GM19023 (cell line): ENCODE measurements at regions not wholly inside any gene's neighbourhood (a gene's known extent, or its start where the extent isn't known, plus 50 kb on each side); places are given as distances from the start of the nearest gene placed in this dataset.

Source experiments
- ATAC-seq: cut with Tn5 transposase; IDR thresholded peaks from one replicate; pipeline ENCODE4 v1.9.1; 2021; ENCODE audit warnings: mild to moderate bottlenecking, moderate library complexity; ENCODE audit not compliant: unreplicated experiment

GRCh38 chr1:58908561-58909560 lies 125.0 kb upstream of the JUN start:
- no peak for ATAC-seq

- ATAC-seq: no peak
Observed at GRCh38 chr1:58909914-58910681, 126.3 kb upstream of the JUN start.

- no peak for ATAC-seq
Observed at GRCh38 chr1:58911841-58912499, 128.1 kb upstream of the JUN start.

- ATAC-seq: no peak
Observed at GRCh38 chr1:58914925-58915324, 131.1 kb upstream of the JUN start.

GRCh38 chr1:58917436-58917835 lies 133.6 kb upstream of the JUN start:
- ATAC-seq: no peak

DNA sequence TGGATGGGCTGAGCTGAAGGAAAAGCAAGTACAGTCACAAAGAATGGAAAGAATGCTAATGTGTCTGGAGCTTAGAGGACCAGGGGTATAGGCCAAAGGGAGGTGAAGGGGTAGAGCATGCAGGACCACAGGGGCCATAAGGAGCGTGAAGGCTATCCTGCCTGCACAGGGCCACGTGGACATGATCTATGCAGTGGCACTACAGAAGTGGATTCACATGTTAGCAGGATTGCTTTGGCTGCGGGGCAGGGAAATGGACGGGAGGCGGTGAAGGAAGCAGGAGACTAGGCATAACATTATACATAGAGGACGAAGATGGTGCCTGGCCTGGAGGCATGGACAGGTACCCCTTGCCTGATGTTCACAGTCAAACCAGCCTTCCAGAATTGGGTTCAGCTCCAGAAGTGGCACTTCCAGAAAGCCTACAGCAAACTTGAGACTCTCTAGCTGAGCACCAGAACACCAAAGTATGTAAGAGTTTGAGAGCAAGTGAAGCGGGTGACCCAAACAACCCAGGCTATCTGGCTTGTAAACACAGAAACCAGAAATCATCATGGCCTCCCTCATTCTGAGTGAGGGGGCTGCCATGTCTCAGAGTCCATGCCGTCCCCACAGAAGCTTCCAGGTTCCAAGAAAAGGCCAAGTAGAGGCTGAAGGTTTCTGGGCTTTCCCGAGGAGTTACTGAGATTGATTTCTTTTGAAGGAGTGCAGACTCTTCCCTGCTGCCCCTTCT lies 135.5 kb upstream of the JUN start:
- ATAC-seq: no peak

- no peak for ATAC-seq
Observed at GRCh38 chr1:58919959-58920321, 136.1 kb upstream of the JUN start.

- no peak for ATAC-seq
Observed at GRCh38 chr1:58921342-58921741, 137.5 kb upstream of the JUN start.

- no peak for ATAC-seq
Observed at GRCh38 chr1:58921751-58922150, 137.9 kb upstream of the JUN start.

DNA sequence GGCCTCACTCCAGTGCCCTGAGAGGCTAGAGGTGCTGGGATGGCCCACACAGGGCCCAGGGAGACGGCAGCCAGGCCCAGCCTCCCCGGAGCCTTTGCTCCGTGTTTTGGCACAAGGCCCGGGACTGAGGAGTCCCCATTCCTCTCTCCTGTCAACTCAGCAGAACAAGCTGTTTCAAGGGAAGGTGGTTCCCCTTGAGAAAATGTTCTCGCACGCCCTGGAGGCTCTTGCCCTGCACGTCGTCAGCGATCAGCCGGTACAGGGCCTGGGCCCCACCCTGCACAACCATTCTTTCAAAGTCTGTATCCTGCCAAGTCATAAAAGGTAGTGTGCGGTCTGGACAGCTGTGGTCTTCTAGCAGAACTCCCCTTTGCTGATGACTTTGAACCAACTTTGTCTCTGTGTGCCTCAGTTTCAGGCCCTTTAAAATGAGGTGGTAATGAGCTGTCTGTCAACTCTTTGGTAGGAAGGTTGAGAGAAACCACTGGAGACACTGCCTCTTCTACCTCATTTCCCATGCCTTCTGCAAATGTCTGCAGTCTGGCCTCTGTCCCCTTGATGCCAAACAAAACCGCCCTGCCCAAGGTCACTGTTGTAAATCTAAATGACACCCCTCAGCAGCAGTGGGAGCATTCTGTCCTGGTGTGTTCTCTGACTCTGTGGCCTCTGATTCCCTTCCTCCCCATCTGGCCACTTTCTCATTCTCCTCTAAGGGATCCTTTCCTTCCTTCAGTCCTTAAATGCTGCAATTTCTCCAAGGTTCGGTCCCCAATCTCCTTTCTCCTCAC lies 138.6 kb upstream of the JUN start:
- peak; percentile 96 for ATAC-seq

DNA sequence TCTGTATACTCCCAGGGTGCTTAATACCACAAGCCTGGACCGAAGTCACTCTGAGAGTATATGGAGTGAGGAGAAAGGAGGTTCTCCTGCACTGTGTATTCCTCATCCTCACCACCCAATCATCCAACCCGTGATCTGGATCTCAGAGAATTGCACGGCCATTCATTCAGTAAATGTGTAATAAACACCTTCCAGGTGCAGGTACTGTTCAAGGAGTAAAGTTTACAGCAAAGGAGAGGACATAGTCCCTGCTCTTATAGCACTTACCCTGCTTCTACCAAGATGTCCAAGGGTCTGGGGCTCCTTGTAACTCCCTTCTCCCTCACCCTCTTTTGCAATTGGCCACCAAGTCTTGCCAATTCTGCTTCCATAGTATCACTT lies 139.2 kb upstream of the JUN start:
- no peak for ATAC-seq

DNA sequence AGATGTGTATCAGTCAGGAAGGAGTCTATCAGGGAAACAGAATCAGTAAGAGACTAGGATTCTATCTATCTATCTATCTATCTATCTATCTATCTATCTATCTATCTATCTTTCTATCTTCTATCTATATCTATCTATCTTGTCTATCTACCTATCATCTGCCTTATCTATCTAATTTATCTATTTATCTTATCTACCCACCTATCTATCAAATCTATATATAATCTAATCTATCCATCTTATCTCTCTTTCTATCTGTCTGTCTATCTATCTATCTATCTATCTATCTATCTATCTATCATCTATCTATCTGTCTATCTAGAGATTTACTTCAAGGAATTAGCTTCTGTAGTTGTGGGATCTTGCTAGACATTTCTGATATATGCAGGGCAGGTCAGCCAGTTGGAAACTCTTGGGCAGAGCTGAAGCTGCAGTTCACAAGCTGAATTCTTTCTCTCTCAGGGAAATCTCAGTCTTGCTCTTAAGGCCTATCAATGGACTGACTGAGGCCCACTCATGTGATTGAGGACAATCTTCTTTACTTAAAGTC lies 140.2 kb upstream of the JUN start:
- no peak for ATAC-seq

DNA sequence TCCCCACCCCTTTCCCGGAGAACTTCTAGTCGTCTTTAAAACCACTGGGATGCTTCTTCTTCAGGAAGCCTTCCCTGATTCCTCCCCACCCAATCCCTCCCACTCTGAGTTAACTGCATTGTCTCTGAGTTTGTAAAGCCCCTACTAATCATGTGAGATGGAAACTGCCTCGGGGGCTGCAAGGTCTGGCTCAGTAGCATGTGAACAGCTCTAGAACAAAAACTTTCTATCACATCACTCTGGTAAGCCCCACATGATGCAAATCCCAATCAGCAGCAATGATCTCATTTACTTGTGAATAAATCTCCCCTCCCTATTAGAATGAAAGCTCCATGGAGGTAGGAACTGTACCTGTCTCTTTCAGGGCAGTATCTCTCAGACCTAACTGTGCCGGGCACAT lies 141.0 kb upstream of the JUN start:
- no peak for ATAC-seq

- no peak for ATAC-seq
Observed at GRCh38 chr1:58925247-58925646, 141.4 kb upstream of the JUN start.

DNA sequence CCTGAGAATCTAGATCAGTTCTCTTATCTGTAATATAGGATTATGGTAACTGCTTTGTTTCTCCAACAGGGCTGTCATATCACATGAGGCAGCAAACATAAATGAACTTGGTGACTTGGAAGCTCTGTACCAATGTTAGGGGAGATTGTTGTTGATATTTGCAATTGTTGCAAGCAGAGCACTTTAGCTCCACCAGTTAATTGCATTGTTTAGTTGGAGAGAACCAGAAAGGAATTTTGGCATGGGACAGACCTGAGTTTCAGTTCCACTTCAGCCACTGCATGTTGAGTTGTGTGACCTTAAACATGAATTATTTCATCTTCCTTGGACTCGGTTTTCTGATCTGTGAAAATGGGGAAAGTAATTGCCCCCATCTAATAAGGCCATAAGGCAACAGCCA lies 142.3 kb upstream of the JUN start:
- no peak for ATAC-seq

GRCh38 chr1:58927041-58927721 lies 143.3 kb upstream of the JUN start:
- no peak for ATAC-seq

- no peak for ATAC-seq
Observed at GRCh38 chr1:58927722-58928085, 143.9 kb upstream of the JUN start.

DNA sequence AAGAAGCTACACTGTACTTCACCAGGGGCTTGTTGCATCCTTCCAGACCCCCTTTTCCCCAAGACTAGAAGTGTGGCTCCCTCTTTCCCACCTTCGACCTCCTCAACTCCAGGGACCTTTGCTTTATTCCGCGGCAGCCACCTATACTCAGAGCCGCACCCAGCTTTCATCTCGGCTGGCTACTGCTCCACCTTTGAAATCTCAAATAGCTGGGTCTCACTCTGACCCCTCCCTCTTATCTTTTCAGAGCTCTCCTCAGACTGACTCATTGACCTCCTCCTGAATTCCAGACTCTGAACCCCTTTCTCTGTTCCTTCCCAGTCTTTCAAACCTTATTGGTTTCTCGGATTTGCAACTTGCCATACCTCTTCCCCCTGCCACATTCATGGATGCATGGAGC lies 144.7 kb upstream of the JUN start:
- no peak for ATAC-seq

- no peak for ATAC-seq
Observed at GRCh38 chr1:58929671-58930325, 146.0 kb upstream of the JUN start.
